ENCODE measurements at regions not wholly inside any gene's neighbourhood (a gene's known extent, or its start where the extent isn't known, plus 50 kb on each side); places are given as distances from the start of the nearest gene placed in this dataset.

- TF ChIP-seq CTCF (conservative IDR thresholded peaks at IDR 0.05) = no peak
- no peak overlapping the region for H3K27ac ChIP-seq
Measured at GRCh38 chr11:27254744-27255446, 108.1 kb downstream of the CCDC34 start.

GRCh38 chr11:27253224-27253623 lies 109.8 kb downstream of the CCDC34 start:
- no peak for TF ChIP-seq CTCF (conservative IDR thresholded peaks at IDR 0.05)
- H3K27ac ChIP-seq = no peak overlapping the region

- no peak for TF ChIP-seq CTCF (conservative IDR thresholded peaks at IDR 0.05)
- no peak overlapping the region for H3K27ac ChIP-seq
Measured at GRCh38 chr11:27250867-27251665, 111.9 kb downstream of the CCDC34 start.

GRCh38 chr11:27248576-27249509 lies 114.2 kb downstream of the CCDC34 start:
- H3K27ac ChIP-seq = no peak overlapping the region
- no peak for TF ChIP-seq CTCF (conservative IDR thresholded peaks at IDR 0.05)

- H3K27ac ChIP-seq = no peak overlapping the region
- no peak for TF ChIP-seq CTCF (conservative IDR thresholded peaks at IDR 0.05)
Measured at GRCh38 chr11:27247660-27248059, 115.4 kb downstream of the CCDC34 start.

GRCh38 chr11:27246925-27247324 lies 116.1 kb downstream of the CCDC34 start:
- no peak overlapping the region for H3K27ac ChIP-seq
- TF ChIP-seq CTCF (conservative IDR thresholded peaks at IDR 0.05) = no peak

GRCh38 chr11:27244900-27245299 lies 118.1 kb downstream of the CCDC34 start:
- no peak overlapping the region for H3K27ac ChIP-seq
- TF ChIP-seq CTCF (conservative IDR thresholded peaks at IDR 0.05) = no peak

Data from VCaP (cell line).